Glutamatergic neuron (in vitro differentiated cells): ENCODE measurements at regions not wholly inside any gene's neighbourhood (a gene's known extent, or its start where the extent isn't known, plus 50 kb on each side); places are given as distances from the start of the nearest gene placed in this dataset.

Source experiments
- DNase-seq: peaks from one replicate; pipeline ENCODE4 v3.0.0; 2022
- H3K27ac Mint-ChIP-seq: one replicate; pipeline ENCODE4 v1.8.0; 2020; ENCODE audit warnings: mild to moderate bottlenecking, mixed read lengths, inconsistent platforms; ENCODE audit not compliant: unreplicated experiment
- H3K27me3 Mint-ChIP-seq: one replicate; pipeline ENCODE4 v1.8.0; 2020; ENCODE audit warnings: mild to moderate bottlenecking, moderate library complexity, mixed read lengths, inconsistent platforms; ENCODE audit not compliant: unreplicated experiment
- H3K36me3 Mint-ChIP-seq: one replicate; pipeline ENCODE4 v1.8.0; 2020; ENCODE audit warnings: mild to moderate bottlenecking, mixed read lengths, inconsistent platforms; ENCODE audit not compliant: unreplicated experiment
- H3K4me1 Mint-ChIP-seq: one replicate; pipeline ENCODE4 v1.8.0; 2020; ENCODE audit warnings: mild to moderate bottlenecking, low read depth, mixed read lengths, inconsistent platforms; ENCODE audit not compliant: unreplicated experiment
- H3K4me3 Mint-ChIP-seq: one replicate; pipeline ENCODE4 v1.8.0; 2020; ENCODE audit warnings: mild to moderate bottlenecking, mixed read lengths, inconsistent platforms; ENCODE audit not compliant: unreplicated experiment
- H3K9me3 Mint-ChIP-seq: one replicate; pipeline ENCODE4 v1.8.0; 2020; ENCODE audit warnings: mild to moderate bottlenecking, moderate library complexity, mixed read lengths, inconsistent platforms; ENCODE audit not compliant: unreplicated experiment
- TF ChIP-seq, protein P1 (sequence below): fragments of 200-600 bp; sonication (generic); IDR thresholded peaks from one replicate; pipeline ENCODE4 v1.5.0; 2021; ENCODE audit not compliant: partially characterized antibody, unreplicated experiment

GRCh38 chr4:104772849-104773248, 278.2 kb upstream of the CXXC4 start:
- no peaks in the 10 kb centered on the region for H3K36me3 Mint-ChIP-seq
- no peak overlapping the region for H3K27ac Mint-ChIP-seq
- no peaks in the 10 kb centered on the region for H3K9me3 Mint-ChIP-seq
- no peaks in the 10 kb centered on the region for H3K27me3 Mint-ChIP-seq
- H3K4me1 Mint-ChIP-seq = no peaks in the 10 kb centered on the region
- DNase-seq = no peak
- no peak overlapping the region for H3K4me3 Mint-ChIP-seq
- TF ChIP-seq, protein P1, sequence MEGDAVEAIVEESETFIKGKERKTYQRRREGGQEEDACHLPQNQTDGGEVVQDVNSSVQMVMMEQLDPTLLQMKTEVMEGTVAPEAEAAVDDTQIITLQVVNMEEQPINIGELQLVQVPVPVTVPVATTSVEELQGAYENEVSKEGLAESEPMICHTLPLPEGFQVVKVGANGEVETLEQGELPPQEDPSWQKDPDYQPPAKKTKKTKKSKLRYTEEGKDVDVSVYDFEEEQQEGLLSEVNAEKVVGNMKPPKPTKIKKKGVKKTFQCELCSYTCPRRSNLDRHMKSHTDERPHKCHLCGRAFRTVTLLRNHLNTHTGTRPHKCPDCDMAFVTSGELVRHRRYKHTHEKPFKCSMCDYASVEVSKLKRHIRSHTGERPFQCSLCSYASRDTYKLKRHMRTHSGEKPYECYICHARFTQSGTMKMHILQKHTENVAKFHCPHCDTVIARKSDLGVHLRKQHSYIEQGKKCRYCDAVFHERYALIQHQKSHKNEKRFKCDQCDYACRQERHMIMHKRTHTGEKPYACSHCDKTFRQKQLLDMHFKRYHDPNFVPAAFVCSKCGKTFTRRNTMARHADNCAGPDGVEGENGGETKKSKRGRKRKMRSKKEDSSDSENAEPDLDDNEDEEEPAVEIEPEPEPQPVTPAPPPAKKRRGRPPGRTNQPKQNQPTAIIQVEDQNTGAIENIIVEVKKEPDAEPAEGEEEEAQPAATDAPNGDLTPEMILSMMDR = no peak

GRCh38 chr4:104795264-104795939, 300.7 kb upstream of the CXXC4 start:
- TF ChIP-seq, protein P1 = no peak
- Mint-ChIP-seq H3K4me1 (no peaks in the 10 kb centered on the region), H3K27ac (no peak overlapping the region), H3K4me3 (no peak overlapping the region), H3K9me3 (no peaks in the 10 kb centered on the region), H3K36me3 (no peaks in the 10 kb centered on the region), H3K27me3 (peaks cover 2% of the 10 kb centered on the region)
- no peak for DNase-seq

DNA sequence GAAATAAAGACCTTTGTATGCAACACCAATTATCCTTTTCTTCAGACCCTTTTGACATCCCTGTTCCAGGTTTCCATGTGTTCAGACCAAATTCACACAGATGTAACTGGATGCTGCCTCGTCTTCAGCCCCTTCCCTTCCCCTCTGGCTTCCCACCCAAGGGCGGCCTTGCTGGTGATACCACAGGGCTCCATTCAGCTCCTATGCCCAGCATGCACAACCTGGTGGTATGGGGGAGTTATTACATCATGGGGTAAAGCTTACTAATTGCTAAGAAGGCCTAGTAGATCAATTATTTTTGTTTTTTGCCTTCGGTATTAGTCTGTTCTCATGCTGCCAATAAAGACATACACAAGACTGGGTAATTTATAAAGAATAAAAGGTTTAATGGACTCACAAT, 317.0 kb upstream of the CXXC4 start:
- H3K27ac Mint-ChIP-seq = no peak overlapping the region
- peak; percentile 13 for DNase-seq
- H3K4me3 Mint-ChIP-seq = no peak overlapping the region
- H3K4me1 Mint-ChIP-seq = no peaks in the 10 kb centered on the region
- no peaks in the 10 kb centered on the region for H3K9me3 Mint-ChIP-seq
- H3K36me3 Mint-ChIP-seq = no peaks in the 10 kb centered on the region
- no peaks in the 10 kb centered on the region for H3K27me3 Mint-ChIP-seq
- TF ChIP-seq, protein P1 = peak; percentile 40

DNA sequence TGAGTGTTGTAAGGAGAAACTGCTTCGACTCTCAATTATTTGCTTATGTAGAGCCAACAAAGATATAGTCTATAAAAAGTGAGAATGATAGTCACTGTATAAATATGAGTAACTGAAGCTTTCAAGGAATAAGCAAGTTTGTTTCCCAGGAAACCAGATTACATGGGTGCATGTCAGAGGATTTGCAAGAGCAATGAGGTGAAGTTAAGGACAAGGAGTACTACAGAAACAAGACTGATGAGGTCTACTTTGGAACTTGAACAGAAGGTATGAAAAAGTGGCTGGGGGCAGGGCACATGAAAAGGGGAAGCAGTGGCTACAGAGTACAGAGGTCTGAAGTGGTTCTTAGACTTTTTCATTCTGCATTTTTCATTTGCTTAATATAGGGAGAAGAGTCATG, 321.0 kb upstream of the CXXC4 start:
- TF ChIP-seq, protein P1 = no peak
- Mint-ChIP-seq H3K9me3 (no peaks in the 10 kb centered on the region), H3K4me3 (no peak overlapping the region), H3K27ac (no peak overlapping the region), H3K36me3 (no peaks in the 10 kb centered on the region), H3K4me1 (no peaks in the 10 kb centered on the region), H3K27me3 (no peaks in the 10 kb centered on the region)
- DNase-seq = no peak

DNA sequence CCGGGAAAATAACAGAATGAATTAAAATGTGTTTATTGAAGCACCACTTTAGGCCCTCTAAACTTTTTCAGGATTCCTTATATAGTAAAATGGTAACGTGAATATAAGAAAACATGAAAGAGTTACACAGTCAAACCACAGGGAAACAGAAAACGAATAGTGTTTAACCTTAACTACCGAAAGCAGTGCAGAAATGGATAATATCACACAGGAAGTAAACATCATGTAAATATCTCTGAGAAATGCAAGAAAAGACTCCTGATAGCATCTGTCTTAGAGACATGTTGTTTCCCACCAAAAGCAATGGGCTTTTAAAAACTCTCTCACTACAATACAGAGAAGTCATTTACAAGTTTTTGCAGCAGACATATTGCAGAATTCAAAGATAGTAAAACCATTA, 323.9 kb upstream of the CXXC4 start:
- Mint-ChIP-seq H3K9me3 (no peaks in the 10 kb centered on the region), H3K36me3 (no peaks in the 10 kb centered on the region), H3K4me3 (no peak overlapping the region), H3K27ac (no peak overlapping the region), H3K27me3 (no peaks in the 10 kb centered on the region), H3K4me1 (no peaks in the 10 kb centered on the region)
- DNase-seq = no peak
- TF ChIP-seq, protein P1 = no peak
